GM21619 (cell line): ENCODE measurements at regions not wholly inside any gene's neighbourhood (a gene's known extent, or its start where the extent isn't known, plus 50 kb on each side); places are given as distances from the start of the nearest gene placed in this dataset.

ENCODE experiments used
- ATAC-seq: cut with Tn5 transposase; IDR thresholded peaks from one replicate; pipeline ENCODE4 v1.9.1; 2021; ENCODE audit not compliant: unreplicated experiment

- no peak for ATAC-seq
Measured at GRCh38 chr18:45556222-45556621, 59.1 kb upstream of the SLC14A2 start.

GRCh38 chr18:45557287-45557686 lies 58.0 kb upstream of the SLC14A2 start:
- no peak for ATAC-seq

- no peak for ATAC-seq
Measured at GRCh38 chr18:45557779-45558178, 57.5 kb upstream of the SLC14A2 start.

- no peak for ATAC-seq
Measured at GRCh38 chr18:45559258-45559657, 56.0 kb upstream of the SLC14A2 start.

- no peak for ATAC-seq
Measured at GRCh38 chr18:45560870-45561269, 54.4 kb upstream of the SLC14A2 start.

GRCh38 chr18:45562567-45563479 lies 52.5 kb upstream of the SLC14A2 start:
- ATAC-seq: no peak

GRCh38 chr18:45565280-45565970 lies 49.9 kb upstream of the SLC14A2 start:
- ATAC-seq: no peak
